NCI-H146 (cell line): ENCODE measurements at regions not wholly inside any gene's neighbourhood (a gene's known extent, or its start where the extent isn't known, plus 50 kb on each side); places are given as distances from the start of the nearest gene placed in this dataset.
A peak's percentile ranks its signal among the peaks of the same experiment; 100 is the strongest.
"Not testable (repeated sequence)": the region's sequence is repeated elsewhere in the genome, so short reads cannot be mapped to it uniquely, and the experiment has no call there.

Experiments used
- DNase-seq: peaks from one replicate; lab custom pipeline; 2025; lab: John Stamatoyannopoulos, UW

- no peak for DNase-seq
Measured at GRCh38 chr7:16369855-16370254, 51.5 kb downstream of the CRPPA start.

- DNase-seq, result not testable (repeated sequence)
Measured at GRCh38 chr7:16369309-16369708, 52.0 kb downstream of the CRPPA start.

- no peak for DNase-seq
Measured at GRCh38 chr7:16368885-16369284, 52.5 kb downstream of the CRPPA start.

DNA sequence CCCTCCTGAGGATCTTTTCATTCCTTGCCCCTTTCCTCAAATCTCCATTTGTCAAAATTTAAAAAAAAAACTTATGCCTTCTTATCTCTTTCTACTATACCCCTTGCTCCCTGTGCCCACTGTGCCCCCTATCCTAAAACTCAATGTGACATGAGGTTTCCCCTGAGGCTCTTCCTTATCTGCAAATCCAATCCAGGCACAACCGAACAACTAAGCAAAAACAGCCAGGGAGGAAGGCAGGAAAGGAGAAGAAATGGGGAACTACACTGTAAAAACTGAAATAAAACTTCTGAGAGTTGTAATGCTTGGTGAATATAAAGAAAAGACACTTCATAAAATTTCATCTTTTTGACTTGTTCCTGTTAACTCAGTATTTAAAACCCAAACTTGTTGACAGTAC is 54.2 kb downstream of the CRPPA start:
- DNase-seq, result no peak

DNA sequence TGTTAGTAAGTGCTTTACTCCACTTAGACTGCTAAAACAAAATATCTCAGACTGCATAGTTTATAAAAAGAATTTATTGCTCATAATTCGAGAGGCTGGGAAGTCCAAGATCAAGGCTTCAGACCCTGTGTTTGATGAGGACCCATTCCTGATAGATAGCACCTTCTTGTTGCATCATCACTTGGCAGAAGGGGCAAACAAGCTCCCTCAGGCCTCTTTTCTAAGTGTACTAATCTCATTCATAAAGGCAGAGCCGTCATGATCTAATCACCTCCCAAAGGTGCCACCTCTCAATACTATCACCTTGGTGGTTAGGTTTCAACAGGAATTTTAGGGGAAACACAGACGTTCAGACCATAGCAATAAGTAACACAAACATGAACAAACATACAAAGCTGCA is 55.4 kb downstream of the CRPPA start:
- DNase-seq, result no peak

GRCh38 chr7:16365177-16365576 is 56.2 kb downstream of the CRPPA start:
- DNase-seq, result no peak

DNA sequence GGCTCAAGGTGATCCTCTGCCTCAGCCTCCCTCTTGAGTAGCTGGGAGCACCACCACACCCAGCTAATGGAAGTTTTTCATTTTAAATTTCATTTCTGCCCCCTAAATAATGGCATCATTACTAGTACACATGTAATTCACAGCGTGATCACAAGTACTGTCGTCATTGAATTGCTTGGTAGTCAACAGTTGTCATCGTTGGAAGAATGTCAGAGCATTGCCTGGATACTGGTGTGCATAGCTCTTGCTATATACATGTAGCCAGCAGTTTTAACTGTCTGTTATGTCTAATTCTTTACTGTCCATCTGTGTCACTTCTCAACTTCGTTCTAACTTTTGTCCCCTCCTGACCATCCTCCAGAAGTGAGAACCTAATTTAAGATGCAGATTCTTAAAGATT is 62.1 kb downstream of the CRPPA start:
- DNase-seq, result no peak

DNA sequence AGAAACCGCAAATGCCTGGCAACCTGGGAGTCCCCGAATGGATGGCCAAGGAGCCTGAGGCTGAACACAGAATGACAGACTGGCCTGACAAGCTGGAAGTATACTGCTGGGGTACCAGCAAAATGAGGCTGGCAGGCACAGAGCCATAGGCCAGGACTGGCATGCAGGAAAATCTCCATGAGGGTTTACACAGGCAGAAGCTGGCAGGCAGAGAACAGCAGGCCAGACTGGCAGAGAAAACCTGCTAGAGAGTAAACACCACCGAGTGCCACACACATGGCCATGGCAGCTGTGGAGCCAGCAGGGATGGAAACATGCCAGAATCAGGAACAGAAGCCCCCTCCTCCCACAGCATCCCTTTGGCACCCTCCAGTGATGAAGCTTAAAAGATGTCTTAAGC is 63.4 kb downstream of the CRPPA start:
- DNase-seq, result peak; percentile 8

DNA sequence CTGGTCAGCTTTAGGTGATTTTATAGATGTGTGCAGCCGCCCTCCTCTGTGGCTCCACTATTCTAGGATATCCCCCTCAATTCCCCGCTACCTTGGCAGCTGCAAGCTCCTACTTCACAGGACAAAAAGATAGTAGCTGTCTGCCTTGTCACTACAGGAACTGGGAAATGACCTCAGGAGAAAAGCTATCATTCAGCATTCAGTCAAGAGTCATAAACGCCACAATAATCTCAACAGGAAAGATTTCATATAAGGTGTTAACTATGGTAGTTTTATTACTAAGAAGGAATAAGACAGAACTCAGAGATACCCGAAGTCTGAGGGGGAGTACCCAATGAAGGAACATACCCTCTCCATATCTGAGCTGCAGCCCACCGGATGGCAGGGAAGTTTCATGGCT is 63.9 kb downstream of the CRPPA start:
- DNase-seq, result no peak

DNA sequence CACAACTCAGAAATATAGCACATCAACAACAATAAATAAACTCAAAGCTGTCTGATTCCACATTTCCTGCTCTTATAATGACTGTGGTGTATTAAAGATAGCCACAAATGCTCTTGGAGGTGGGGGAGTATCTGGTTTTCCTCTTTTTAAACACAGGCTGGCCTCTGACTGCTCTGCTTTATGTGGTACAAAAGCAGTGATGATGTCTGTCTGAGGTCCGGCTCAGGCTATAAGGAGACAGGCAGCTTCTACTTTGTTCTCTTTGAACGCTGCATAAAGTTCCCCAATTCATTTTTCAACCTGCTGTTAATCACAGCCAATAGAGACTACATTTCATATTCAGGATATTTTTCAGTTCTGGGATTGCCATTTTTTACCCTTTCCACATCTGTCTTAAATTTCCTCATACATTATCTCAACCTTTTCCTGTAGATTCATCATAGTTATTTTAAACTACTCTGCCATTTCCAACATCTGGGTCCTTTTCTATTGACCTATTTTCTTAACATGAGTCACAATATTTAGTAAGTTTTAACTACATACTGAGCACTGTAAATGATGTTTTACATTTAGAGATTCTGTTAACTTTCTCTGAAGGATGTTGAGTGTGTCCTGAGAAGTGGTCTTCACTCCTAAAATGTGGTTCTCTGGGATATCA is 64.9 kb downstream of the CRPPA start:
- no peak for DNase-seq

GRCh38 chr7:16354573-16354972 is 66.8 kb downstream of the CRPPA start:
- DNase-seq, result no peak

GRCh38 chr7:16353226-16353625 is 68.1 kb downstream of the CRPPA start:
- no peak for DNase-seq

GRCh38 chr7:16350634-16351033 is 70.7 kb downstream of the CRPPA start:
- DNase-seq, result no peak

DNA sequence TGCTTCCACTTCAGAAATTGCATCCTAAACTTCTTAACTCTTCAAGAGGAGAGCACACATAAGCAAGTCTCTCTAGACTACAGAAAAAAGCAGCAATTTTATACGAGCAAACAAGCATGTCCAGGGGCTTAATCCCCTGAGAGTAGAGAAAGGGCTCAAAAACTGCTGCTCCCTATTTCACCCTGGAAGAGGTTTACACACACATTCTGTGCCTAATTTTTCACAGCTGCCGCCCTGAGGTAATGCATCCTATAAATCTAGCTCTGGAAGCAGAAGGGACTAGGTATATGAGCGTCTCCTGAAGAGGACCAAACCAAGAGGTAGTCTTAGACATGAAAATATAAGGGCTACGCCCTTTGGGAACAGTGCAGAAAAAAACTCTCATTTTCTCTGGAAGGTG is 73.1 kb downstream of the CRPPA start:
- DNase-seq, result no peak

- DNase-seq, result no peak
Measured at GRCh38 chr7:16347827-16348192, 73.5 kb downstream of the CRPPA start.

DNA sequence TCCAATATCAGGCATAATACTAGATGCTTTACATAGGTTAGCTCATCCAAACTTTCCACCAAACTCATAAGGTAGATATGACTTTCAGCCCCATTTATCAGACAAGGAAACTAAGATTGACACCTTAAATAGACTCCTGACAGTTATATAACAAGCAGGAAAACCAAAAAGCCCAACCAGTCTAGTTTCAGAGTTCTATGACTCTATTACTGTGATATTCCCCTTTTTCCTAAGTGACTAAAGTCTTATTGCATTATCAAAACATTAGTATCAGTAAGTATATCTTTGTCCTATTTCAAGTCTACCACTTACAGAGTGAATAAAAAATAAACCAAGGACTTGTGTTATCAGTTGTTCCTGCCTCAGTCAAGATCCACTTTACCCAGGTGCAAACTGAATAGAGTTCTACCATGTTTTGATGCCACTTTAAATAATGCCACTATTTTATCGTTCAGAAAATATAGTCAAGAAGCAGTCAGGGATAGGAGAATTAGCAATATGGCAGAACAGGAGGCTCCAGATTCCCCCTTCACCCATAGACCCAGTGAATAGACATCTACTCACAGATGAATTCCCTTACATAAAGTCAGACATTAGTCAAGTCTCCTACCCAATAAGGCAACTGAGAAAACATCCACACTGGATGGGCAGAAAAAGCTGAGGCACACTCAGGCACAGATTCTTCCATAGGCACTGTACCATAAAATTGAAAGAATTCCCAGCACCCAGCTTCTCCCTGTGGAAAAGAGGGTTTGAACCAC is 74.1 kb downstream of the CRPPA start:
- no peak for DNase-seq

GRCh38 chr7:16345979-16346958 is 75.1 kb downstream of the CRPPA start:
- no peak for DNase-seq

GRCh38 chr7:16344927-16345326 is 76.4 kb downstream of the CRPPA start:
- no peak for DNase-seq

DNA sequence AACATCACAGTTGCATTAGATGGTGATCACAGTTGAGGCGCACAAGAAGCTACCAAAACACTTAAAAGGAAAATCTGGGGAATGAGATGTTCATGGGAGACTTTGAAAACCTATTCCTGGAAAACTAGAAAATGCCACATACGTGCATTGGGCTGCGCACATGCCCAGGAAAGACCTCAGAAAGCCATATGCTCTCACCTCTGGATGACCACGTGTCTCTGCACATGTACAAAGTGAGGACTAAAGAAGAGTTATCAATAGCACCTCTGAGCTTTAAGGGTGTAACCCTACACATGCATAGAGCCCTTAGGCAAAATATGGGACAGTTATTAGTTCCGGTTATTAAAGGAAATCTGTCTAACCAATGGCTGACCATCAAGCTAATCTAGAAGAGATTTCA is 77.7 kb downstream of the CRPPA start:
- no peak for DNase-seq

GRCh38 chr7:16338065-16338464 is 83.3 kb downstream of the CRPPA start:
- no peak for DNase-seq

GRCh38 chr7:16326106-16326505 is 95.2 kb downstream of the CRPPA start:
- no peak for DNase-seq

DNA sequence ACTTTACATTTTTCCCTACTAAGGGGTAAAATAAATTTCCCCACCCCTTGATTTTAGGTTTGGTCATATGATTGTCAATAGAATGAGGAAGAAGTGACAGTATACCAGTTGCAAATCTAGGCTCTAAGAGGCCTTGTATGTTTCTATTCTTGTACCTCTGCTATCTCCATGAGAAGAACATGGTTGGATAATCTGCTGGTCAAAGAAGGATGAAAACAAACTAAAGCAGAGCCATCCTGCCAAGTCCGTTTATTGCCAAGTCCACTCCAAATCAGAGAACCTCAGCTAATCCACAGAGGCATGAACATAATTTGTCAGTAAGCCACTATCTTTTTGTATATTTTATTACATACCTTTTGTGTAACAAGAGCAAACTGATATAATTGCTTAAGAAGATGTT is 98.0 kb downstream of the CRPPA start:
- DNase-seq, result no peak
